ENCODE measurements at regions not wholly inside any gene's neighbourhood (a gene's known extent, or its start where the extent isn't known, plus 50 kb on each side); places are given as distances from the start of the nearest gene placed in this dataset.
"Not testable (repeated sequence)": the region's sequence is repeated elsewhere in the genome, so short reads cannot be mapped to it uniquely, and the experiment has no call there.

DNA sequence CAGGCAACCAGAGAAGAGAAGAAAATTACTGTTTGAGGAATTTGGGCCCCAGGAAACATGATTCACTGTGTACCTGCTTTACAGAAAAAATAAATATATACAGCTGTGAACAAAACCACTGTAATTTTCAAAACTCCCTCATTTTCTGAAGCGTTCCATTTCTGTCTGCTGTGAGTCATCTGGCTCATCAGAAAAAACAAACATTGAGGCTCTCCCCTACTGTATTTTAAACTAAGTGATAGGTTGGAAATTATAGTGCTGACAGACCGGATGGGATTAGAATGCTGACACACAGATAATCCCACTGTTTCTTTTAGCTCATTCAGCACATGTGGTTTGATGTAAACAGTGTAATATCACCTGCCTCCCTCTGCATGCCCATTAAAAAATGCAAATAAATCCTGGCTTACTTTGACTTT, 847.0 kb downstream of the TRIML1 start:
- Mint-ChIP-seq H3K4me1 (no peaks in the 10 kb centered on the region), H3K27ac (no peak overlapping the region), H3K4me3 (no peak overlapping the region), H3K27me3 (no peaks in the 10 kb centered on the region), H3K36me3 (ENCODE audit: low read depth) (no peaks in the 10 kb centered on the region)
- no peaks in the 10 kb centered on the region for H3K9me3 ChIP-seq (ENCODE audit: control insufficient read depth, low read length, poor library complexity, severe bottlenecking)
- DNase-seq (no peak), ATAC-seq (no peak)

DNA sequence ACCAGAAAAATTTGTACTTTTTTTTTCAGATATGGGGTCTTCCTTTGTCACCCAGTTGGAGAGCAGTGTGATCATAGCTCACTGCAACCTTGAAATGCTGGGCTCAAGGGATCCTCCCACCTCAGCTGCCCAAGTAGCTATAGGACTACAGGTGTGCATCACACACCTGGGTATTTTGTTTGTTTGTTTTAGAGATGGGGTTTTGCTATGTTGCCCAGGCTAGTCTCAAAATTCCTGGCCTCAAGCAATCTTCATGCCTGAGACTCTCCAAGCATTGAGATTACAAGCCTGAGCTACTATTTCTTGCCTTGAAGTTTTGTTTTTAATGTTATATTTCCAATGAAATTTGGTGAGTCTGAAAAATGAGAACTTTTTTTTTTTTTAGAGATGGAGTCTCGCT, 847.8 kb downstream of the TRIML1 start:
- no peak for DNase-seq
- H3K9me3 ChIP-seq (ENCODE audit: control insufficient read depth, low read length, poor library complexity, severe bottlenecking) = no peaks in the 10 kb centered on the region
- H3K4me1 Mint-ChIP-seq = no peaks in the 10 kb centered on the region
- no peak for ATAC-seq
- no peaks in the 10 kb centered on the region for H3K27me3 Mint-ChIP-seq
- no peak overlapping the region for H3K4me3 Mint-ChIP-seq
- H3K36me3 Mint-ChIP-seq (ENCODE audit: low read depth) = no peaks in the 10 kb centered on the region
- no peak overlapping the region for H3K27ac Mint-ChIP-seq

DNA sequence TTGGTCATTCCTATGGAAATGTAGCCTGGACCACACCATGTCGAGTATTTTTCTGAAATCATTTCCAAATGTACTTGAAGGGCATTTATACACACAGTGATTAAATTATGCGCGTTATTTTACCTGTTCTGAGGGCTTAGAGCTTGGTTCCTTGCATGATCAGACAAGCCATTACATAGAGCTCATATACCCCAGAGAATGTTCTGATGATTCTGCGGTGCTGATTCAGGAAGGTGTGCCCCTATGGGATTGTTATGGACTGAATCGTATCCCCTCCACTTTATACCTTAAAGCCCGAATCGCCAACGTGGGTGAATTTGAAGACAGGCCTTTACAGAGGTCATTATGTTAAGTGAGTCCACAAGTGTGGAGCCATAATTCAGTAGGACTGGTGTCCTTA, 848.9 kb downstream of the TRIML1 start:
- Mint-ChIP-seq H3K4me3 (no peak overlapping the region), H3K4me1 (no peaks in the 10 kb centered on the region), H3K36me3 (ENCODE audit: low read depth) (no peaks in the 10 kb centered on the region), H3K27ac (no peak overlapping the region), H3K27me3 (no peaks in the 10 kb centered on the region)
- DNase-seq (no peak), ATAC-seq (no peak)
- no peaks in the 10 kb centered on the region for H3K9me3 ChIP-seq (ENCODE audit: control insufficient read depth, low read length, poor library complexity, severe bottlenecking)

DNA sequence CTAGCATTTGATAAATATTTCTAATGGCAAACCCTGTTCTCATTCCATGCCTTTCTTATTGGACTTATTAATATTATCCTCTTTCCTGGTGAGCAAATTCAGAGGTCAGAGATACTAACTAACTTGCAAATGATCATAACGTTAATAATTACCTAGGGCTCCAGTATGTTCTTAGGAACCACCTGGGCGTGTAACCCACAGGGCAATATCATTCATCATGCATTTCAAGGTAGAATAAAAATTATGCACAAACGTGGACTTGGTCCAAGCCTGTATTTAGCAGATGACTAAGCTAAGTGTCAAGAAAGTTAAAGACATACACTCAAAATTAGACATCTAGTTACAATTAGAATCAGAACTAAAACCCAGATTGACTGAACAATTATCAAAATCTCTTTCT, 850.1 kb downstream of the TRIML1 start:
- no peak for ATAC-seq
- H3K4me3 Mint-ChIP-seq = no peak overlapping the region
- no peak for DNase-seq
- H3K27ac Mint-ChIP-seq = no peak overlapping the region
- H3K4me1 Mint-ChIP-seq = no peaks in the 10 kb centered on the region
- no peaks in the 10 kb centered on the region for H3K36me3 Mint-ChIP-seq (ENCODE audit: low read depth)
- H3K9me3 ChIP-seq (ENCODE audit: control insufficient read depth, low read length, poor library complexity, severe bottlenecking) = no peaks in the 10 kb centered on the region
- no peaks in the 10 kb centered on the region for H3K27me3 Mint-ChIP-seq

DNA sequence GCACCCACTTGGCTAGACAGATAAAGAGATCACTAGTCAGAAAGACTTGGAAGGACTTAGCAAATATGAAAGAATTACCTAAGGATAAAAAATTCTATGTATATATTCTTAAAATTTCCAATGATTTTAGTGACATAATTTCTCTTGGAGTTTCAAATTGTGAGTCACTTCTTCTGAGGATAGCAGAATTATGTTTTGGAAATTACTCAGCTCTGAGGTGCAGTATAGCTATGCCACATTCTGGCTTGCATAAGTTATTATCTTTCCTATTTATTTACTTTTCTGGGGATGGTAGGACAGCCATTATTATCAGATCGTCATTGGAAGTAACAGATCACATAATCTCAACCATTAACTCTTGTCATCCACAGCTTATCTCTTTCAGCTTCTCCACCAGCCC, 853.5 kb downstream of the TRIML1 start:
- no peaks in the 10 kb centered on the region for H3K36me3 Mint-ChIP-seq (ENCODE audit: low read depth)
- ATAC-seq (no peak), DNase-seq (no peak)
- no peaks in the 10 kb centered on the region for H3K4me1 Mint-ChIP-seq
- H3K9me3 ChIP-seq (ENCODE audit: control insufficient read depth, low read length, poor library complexity, severe bottlenecking) = no peaks in the 10 kb centered on the region
- no peak overlapping the region for H3K27ac Mint-ChIP-seq
- no peaks in the 10 kb centered on the region for H3K27me3 Mint-ChIP-seq
- no peak overlapping the region for H3K4me3 Mint-ChIP-seq

DNA sequence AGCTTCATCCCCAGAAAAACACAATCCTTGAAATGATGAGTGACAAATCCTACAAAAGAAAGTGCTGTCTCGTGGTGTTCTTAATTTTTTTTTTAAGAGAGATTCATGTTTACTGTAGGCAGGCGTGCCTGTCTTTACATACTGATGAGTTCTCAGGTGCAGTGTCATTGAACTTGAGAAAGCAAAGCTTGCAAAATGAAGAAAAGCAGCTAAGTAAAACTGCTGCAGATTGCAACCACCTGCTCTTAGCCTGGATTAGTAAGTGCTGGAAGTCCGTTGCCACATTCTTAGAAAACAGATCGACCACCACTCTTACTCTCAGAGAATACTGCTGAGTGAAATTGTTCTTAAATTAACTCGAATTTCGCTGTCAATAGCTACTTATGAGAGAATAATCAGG, 854.6 kb downstream of the TRIML1 start:
- Mint-ChIP-seq H3K27ac (no peak overlapping the region), H3K36me3 (ENCODE audit: low read depth) (no peaks in the 10 kb centered on the region), H3K4me3 (no peak overlapping the region), H3K4me1 (no peaks in the 10 kb centered on the region), H3K27me3 (no peaks in the 10 kb centered on the region)
- ATAC-seq (no peak), DNase-seq (no peak)
- no peaks in the 10 kb centered on the region for H3K9me3 ChIP-seq (ENCODE audit: control insufficient read depth, low read length, poor library complexity, severe bottlenecking)

DNA sequence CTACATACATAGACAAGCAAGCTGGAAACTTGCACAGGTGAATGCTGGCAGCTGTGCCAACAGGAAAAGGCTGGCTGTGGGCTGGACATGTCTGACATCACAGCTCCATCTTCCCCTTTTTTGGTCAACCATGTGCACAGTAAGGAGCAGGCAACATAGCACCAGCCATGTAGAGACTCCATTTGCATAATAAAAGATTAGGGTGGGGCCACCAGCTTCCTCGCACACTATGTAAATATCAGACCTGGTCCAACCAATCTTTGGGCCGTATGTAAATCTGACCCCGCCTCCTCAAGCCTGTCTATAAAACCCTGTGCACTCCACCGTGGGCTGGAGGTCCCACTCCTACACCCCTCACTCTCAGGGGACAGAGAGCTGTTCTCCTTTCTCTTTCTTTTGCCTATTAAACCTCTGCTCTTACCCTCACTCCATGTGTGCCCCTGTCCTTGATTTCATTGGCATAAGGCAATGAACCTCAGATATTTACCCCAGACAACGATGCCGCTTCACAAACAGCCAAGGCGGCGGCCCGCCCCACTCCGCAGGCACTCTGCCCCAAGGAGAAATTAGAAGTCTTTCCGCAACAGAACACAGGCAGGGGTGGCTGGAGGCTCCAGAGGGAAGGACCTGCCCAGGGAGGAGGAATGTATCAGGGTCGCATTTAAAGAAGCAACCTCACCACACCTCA, 862.2 kb downstream of the TRIML1 start:
- H3K36me3 Mint-ChIP-seq (ENCODE audit: low read depth) = no peaks in the 10 kb centered on the region

DNA sequence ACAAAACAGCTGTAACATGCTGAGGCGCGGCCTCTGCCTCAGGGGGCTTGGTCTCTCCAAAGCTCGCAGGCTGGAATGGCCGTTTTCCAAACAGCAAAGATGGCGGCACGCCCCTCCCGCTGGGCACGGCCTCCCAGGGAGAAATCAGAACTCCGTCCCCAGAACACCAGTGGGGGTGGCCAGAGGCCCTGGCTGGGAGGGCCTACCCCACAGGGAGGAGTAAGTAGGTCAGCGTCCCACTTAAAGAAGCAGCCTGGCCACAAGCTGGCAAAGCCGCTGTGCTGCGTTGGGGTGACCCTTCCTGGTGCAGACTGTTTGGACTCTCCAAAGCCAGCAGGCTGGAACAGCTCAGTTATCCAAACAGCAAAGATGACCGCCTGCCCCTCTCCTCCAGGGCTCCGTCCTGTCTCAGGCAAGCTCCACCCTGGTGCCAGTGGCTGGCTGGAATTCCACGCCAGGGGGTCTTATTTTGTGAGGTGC, 862.8 kb downstream of the TRIML1 start:
- Mint-ChIP-seq H3K36me3 (ENCODE audit: low read depth) (no peaks in the 10 kb centered on the region), H3K4me1 (no peaks in the 10 kb centered on the region), H3K27me3 (no peaks in the 10 kb centered on the region), H3K4me3 (no peak overlapping the region), H3K27ac (no peak overlapping the region)
- ATAC-seq (no peak), DNase-seq (no peak)
- H3K9me3 ChIP-seq (ENCODE audit: control insufficient read depth, low read length, poor library complexity, severe bottlenecking) = no peaks in the 10 kb centered on the region

More for the DNA sequence above, 862.2 kb downstream of the TRIML1 start:
- no peaks in the 10 kb centered on the region for H3K4me1 Mint-ChIP-seq
- ATAC-seq (no peak), DNase-seq (no peak)
- no peaks in the 10 kb centered on the region for H3K9me3 ChIP-seq (ENCODE audit: control insufficient read depth, low read length, poor library complexity, severe bottlenecking)
- H3K27me3 Mint-ChIP-seq = no peaks in the 10 kb centered on the region
- no peak overlapping the region for H3K4me3 Mint-ChIP-seq
- no peak overlapping the region for H3K27ac Mint-ChIP-seq

DNA sequence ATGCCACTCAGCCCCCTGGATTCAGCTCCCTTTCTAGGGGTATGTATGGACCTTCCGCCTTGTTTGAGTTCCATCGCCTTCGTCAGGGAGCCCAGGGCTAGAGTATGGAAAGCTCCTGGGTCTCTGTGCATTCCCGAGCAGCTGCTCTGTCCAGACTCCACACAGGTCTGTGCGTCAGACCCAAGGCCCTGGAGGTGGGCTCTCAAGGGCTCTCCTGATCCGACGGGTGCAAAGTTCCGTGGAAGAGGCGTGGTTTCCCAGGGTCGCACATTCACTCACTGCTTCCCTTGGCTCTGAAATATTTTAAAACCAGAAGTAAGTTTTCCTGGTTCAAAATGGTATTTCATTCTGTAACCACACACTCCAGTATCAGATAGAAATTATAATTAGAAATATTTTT, 863.2 kb downstream of the TRIML1 start:
- DNase-seq = no peak
- H3K36me3 Mint-ChIP-seq (ENCODE audit: low read depth) = no peaks in the 10 kb centered on the region
- no peaks in the 10 kb centered on the region for H3K27me3 Mint-ChIP-seq
- H3K4me3 Mint-ChIP-seq = no peak overlapping the region
- no peaks in the 10 kb centered on the region for H3K4me1 Mint-ChIP-seq
- H3K9me3 ChIP-seq (ENCODE audit: control insufficient read depth, low read length, poor library complexity, severe bottlenecking) = no peaks in the 10 kb centered on the region
- H3K27ac Mint-ChIP-seq = no peak overlapping the region
- no peak for ATAC-seq

DNA sequence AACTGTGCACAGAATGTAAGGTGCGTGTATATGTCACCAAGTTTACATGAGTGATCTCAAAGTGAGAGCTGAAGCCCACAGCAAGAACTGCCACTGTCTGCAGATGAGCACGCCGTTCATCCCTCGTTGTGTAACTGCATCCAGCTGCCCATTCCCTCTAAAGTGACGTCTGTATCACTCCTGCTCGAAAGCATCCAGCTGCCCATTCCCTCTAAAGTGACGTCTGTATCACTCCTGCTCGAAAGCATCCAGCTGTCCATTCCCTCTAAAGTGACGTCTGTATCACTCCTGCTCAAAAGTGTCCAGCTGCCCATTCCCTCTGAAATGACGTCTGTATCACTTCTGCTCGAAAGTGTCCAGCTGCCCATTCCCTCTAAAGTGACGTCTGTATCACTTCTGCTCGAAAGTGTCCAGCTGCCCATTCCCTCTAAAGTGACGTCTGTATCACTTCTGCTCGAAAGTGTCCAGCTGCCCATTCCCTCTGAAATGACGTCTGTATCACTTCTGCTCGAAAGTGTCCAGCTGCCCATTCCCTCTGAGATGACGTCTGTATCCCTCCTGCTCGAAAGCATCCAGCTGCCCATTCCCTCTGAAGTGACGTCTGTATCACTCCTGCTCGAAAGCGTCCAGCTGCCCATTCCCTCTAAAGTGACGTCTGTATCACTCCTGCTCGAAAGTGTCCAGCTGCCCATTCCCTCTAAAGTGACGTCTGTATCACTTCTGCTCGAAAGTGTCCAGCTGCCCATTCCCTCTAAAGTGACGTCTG, 871.4 kb downstream of the TRIML1 start:
- H3K4me1 Mint-ChIP-seq; H3K4me3 Mint-ChIP-seq; ATAC-seq; H3K9me3 ChIP-seq (ENCODE audit: control insufficient read depth, low read length, poor library complexity, severe bottlenecking); H3K36me3 Mint-ChIP-seq (ENCODE audit: low read depth); H3K27ac Mint-ChIP-seq; H3K27me3 Mint-ChIP-seq; DNase-seq: not testable (repeated sequence)

DNA sequence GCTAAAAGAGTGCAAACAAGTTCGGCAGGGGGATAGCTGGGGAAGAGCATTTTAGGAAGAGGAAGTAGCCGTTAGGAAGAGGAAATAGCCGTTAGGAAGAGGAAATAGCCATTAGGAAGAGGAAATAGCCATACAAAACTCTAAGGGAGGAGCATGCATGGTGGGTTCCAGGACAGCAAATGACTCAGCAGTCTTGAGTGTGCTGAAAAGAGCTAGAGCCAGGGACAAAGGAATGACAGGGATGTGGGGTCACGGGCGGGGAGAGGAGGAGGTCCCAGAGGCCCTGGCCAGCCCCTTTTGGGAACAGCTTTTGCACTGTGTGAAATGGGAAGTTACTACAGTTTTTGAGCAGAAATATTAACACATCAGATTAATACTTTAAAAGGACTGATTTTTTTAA, 882.6 kb downstream of the TRIML1 start:
- no peaks in the 10 kb centered on the region for H3K27me3 Mint-ChIP-seq
- no peaks in the 10 kb centered on the region for H3K9me3 ChIP-seq (ENCODE audit: control insufficient read depth, low read length, poor library complexity, severe bottlenecking)
- no peak overlapping the region for H3K4me3 Mint-ChIP-seq
- DNase-seq (no peak), ATAC-seq (no peak)
- H3K27ac Mint-ChIP-seq = no peak overlapping the region
- no peaks in the 10 kb centered on the region for H3K4me1 Mint-ChIP-seq
- H3K36me3 Mint-ChIP-seq (ENCODE audit: low read depth) = no peaks in the 10 kb centered on the region

DNA sequence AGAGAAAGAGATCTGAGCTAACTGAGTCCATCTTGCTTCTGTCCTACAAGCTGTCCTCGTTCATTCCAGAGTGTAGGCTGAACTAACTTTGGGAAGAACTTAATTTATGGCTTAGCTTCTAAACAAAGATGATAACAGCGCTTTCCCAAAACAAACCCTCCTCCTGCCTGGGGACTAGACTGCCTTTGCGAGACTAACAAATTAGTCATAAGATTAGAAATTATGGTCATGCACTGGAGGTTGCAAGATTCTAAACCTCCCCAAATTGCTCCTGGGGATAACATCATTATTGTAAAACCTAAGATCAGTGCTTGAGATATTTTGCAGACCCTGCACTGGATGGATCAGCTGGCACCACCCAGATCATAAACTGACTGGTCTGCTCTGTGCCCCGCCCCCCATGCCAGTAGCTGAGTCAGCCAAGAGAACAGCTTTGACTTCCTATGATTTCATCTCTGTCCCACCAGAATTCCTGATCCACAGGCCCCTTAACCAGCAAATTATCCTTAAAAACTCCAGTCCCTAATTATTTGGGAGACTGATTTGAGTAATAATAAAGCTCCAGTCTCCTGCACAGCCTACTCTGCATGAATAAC, 883.3 kb downstream of the TRIML1 start:
- H3K27me3 Mint-ChIP-seq = no peaks in the 10 kb centered on the region
- no peak overlapping the region for H3K4me3 Mint-ChIP-seq
- no peaks in the 10 kb centered on the region for H3K36me3 Mint-ChIP-seq (ENCODE audit: low read depth)
- DNase-seq (no peak), ATAC-seq (no peak)
- H3K4me1 Mint-ChIP-seq = no peaks in the 10 kb centered on the region
- no peaks in the 10 kb centered on the region for H3K9me3 ChIP-seq (ENCODE audit: control insufficient read depth, low read length, poor library complexity, severe bottlenecking)
- H3K27ac Mint-ChIP-seq = no peak overlapping the region

DNA sequence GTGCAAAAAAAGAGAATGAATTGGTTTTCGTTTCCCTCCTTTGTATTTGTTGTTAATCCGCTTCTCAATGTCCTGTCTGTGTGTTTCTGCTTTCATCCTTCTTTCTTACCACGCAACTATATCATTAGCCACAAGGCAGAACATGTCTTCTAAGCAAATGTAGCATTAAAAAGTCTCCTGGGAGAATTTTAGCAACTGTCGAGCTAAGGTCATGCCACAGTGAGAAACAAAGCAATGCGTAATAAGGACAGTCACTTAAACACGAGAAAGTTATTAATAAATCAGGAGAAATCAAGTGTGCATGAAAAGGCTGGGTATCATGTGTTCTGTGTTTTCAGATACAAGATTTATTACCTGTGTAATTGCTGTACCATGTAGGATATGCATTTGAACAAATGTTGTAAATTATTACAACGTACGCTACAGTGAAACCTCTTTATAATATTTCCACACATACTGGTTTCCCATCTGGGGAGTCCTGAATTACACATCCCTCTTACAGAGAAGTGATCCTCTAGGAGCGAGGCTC, 890.8 kb downstream of the TRIML1 start:
- Mint-ChIP-seq H3K4me3 (no peak overlapping the region), H3K4me1 (no peaks in the 10 kb centered on the region), H3K27me3 (no peaks in the 10 kb centered on the region), H3K36me3 (ENCODE audit: low read depth) (no peaks in the 10 kb centered on the region), H3K27ac (no peak overlapping the region)
- no peaks in the 10 kb centered on the region for H3K9me3 ChIP-seq (ENCODE audit: control insufficient read depth, low read length, poor library complexity, severe bottlenecking)
- ATAC-seq (no peak), DNase-seq (no peak)

All from T-helper 17 cell (primary cell).